Gastroesophageal sphincter (tissue), 4 donors: ENCODE measurements at regions not wholly inside any gene's neighbourhood (a gene's known extent, or its start where the extent isn't known, plus 50 kb on each side); places are given as distances from the start of the nearest gene placed in this dataset.

Experiments
- ATAC-seq: fragments of 150-250 bp; one replicate; pipeline ENCODE4 v1.9.1; 2016; ENCODE audit warnings: mild to moderate bottlenecking, moderate library complexity
- H3K27ac ChIP-seq, 4 donors: fragments of 200-600 bp; sonication (generic) in 3 of 4; 1 replicate in 3 of 4; 2 replicates in 1 of 4; pipeline ENCODE4 v1.5.1; 2016 to 2019
- H3K27me3 ChIP-seq: fragments of 200-600 bp; sonication (generic); one replicate; pipeline ENCODE4 v1.5.1; 2019
- H3K36me3 ChIP-seq, 2 donors: fragments of 200-600 bp; sonication (generic); one replicate each; pipeline ENCODE4 v1.5.1; 2019; ENCODE audit warnings: control low read depth in 1 of 2
- H3K4me1 ChIP-seq, 3 donors: fragments of 200-600 bp; sonication (generic); 1 replicate in 2 of 3; 2 replicates in 1 of 3; pipeline ENCODE4 v1.5.1; 2016 to 2019; ENCODE audit warnings: control low read depth in 2 of 3
- H3K4me3 ChIP-seq, 2 donors: fragments of 200-600 bp; sonication (generic); one replicate each; pipeline ENCODE4 v1.5.1; 2019; ENCODE audit warnings: mild to moderate bottlenecking in 1 of 2, moderate library complexity in 1 of 2
- H3K9me3 ChIP-seq, 3 donors: fragments of 200-600 bp; sonication (generic); one replicate each; pipeline ENCODE4 v1.5.1; 2017 to 2019; ENCODE audit warnings: control low read depth in 2 of 3
- EP300 ChIP-seq: sonication (generic); formaldehyde crosslinking; IDR thresholded peaks from one replicate; pipeline ENCODE4 v1.6.1; 2017; ENCODE audit warnings: antibody characterized with exemption, mild to moderate bottlenecking
- POLR2A ChIP-seq, 2 donors: fragments of 450-650 bp; IDR thresholded peaks; one replicate each; pipeline ENCODE4 v1.6.1; 2017; ENCODE audit warnings: antibody characterized with exemption in 2 of 2, mild to moderate bottlenecking in 2 of 2, moderate library complexity in 1 of 2
- POLR2AphosphoS5 ChIP-seq: sonication (generic); formaldehyde crosslinking; IDR thresholded peaks from one replicate; pipeline ENCODE4 v1.6.1; 2017; ENCODE audit warnings: antibody characterized with exemption
- WGBS, 2 donors: methylation state at CpG; one replicate each; pipeline ENCODE4 v1.1.5; 2018; ENCODE audit warnings: low coverage in 1 of 2; 5-methylcytosine and 5-hydroxymethylcytosine counted together
- TF ChIP-seq, protein P1 (sequence below), 4 experiments: fragments of 200-600 bp in 2 of 4; fragments of 450-650 bp in 2 of 4; sonication (generic) in 1 of 4; IDR thresholded peaks; one replicate each; pipeline ENCODE4 v1.5.1; 2017 to 2019; ENCODE audit warnings: antibody characterized with exemption in 4 of 4, mild to moderate bottlenecking in 2 of 4, moderate library complexity in 2 of 4

DNA sequence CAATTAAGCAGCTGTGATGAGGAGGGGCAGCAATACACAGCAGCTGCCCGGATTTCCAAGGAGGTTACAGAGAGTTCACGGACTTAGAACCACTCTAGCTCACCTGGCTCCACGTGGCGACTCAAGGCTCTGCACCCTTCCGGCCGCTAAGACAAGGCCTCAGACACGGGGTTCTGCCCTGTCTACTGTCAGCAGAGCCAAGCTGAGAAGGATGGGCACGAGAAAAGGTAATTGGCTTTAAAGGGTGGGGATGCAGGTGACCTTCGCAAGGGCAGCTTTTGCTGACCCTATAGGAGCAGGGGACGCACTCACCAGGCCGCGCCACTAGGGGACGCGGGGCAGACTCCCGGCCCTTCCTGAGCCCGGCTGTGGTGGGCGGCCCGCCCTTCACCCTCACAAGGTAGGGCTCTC lies 152.4 kb downstream of the KIF20B start:
- Histone ChIP-seq H3K4me3 (no peak overlapping the region), H3K27me3 (no peaks in the 10 kb centered on the region), H3K4me1 (no peaks in the 10 kb centered on the region), H3K9me3 (no peaks in the 10 kb centered on the region), H3K27ac (no peak overlapping the region), H3K36me3 (no peaks in the 10 kb centered on the region)
- TF ChIP-seq, protein P1, sequence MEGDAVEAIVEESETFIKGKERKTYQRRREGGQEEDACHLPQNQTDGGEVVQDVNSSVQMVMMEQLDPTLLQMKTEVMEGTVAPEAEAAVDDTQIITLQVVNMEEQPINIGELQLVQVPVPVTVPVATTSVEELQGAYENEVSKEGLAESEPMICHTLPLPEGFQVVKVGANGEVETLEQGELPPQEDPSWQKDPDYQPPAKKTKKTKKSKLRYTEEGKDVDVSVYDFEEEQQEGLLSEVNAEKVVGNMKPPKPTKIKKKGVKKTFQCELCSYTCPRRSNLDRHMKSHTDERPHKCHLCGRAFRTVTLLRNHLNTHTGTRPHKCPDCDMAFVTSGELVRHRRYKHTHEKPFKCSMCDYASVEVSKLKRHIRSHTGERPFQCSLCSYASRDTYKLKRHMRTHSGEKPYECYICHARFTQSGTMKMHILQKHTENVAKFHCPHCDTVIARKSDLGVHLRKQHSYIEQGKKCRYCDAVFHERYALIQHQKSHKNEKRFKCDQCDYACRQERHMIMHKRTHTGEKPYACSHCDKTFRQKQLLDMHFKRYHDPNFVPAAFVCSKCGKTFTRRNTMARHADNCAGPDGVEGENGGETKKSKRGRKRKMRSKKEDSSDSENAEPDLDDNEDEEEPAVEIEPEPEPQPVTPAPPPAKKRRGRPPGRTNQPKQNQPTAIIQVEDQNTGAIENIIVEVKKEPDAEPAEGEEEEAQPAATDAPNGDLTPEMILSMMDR (IDR thresholded peaks at IDR 0.05) = no peak
- no peak for TF ChIP-seq EP300
- TF ChIP-seq POLR2AphosphoS5 = no peak
- no peak for TF ChIP-seq POLR2A (IDR thresholded peaks at IDR 0.05)
- ATAC-seq = no peak
- WGBS, 2 donors = 73 to 77% methylated on average over 9 of the region's 18 CpGs

DNA sequence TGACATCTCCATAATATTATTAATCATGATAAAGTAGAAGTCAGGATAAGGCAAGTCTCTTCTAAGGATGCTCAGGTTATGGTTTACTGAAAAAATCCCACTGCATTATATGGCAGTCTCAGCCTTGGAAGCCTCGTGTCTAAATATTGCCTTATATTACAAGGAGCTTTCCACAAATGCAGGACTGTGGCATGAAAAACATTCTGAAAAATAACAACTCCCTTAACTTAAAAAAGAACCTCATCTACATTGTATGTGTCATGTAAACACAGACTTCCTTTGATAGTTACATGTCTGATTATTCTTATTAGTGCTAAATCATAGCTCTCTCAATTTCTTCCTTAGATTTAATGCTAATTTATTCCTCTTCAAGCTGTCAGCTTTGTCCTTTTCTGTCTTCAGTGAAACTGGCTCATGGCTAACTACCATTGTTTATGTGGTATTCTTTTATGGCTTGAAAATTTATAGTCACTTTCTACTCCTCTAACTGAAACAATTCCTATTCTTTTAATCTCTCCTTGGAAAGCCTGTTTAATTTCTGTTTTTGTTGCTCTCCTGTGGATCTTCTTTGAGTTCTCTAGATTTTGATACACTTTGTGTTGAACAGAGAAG lies 156.1 kb downstream of the KIF20B start:
- WGBS, 2 donors = 10 to 30% methylated on average over 1 of the region's 1 CpG
- H3K4me3 ChIP-seq = no peak overlapping the region
- no peaks in the 10 kb centered on the region for H3K27me3 ChIP-seq
- no peaks in the 10 kb centered on the region for H3K36me3 ChIP-seq
- H3K4me1 ChIP-seq = no peaks in the 10 kb centered on the region
- TF ChIP-seq POLR2A (IDR thresholded peaks at IDR 0.05) (no peak), POLR2AphosphoS5 (no peak), EP300 (no peak)
- TF ChIP-seq, protein P1 (IDR thresholded peaks at IDR 0.05) = no peak
- ATAC-seq = no peak
- no peaks in the 10 kb centered on the region for H3K9me3 ChIP-seq
- no peak overlapping the region for H3K27ac ChIP-seq

DNA sequence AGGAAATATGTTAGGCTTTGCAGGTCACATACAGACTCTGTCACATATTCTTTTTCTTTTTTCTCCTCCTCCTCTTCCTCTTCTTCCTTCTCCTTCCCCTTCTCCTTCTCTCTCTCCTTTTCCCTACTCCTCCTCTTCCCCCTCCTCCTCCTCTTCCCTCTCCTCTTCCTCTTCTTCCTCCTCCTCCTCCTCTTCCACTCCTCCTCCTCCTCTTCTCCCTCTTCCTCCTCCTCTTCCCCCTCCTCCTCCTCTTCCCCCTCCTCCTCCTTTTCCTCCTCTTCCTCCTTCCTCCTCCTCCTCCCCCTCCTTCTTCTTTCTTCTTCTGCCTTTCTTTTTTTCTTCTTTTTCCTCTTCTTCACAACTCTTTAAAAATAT lies 159.8 kb downstream of the KIF20B start:
- TF ChIP-seq POLR2AphosphoS5 = no peak
- TF ChIP-seq, protein P1 (IDR thresholded peaks at IDR 0.05) = no peak
- no peak for TF ChIP-seq EP300
- TF ChIP-seq POLR2A (IDR thresholded peaks at IDR 0.05) = no peak
- H3K4me3 ChIP-seq = no peak overlapping the region
- no peaks in the 10 kb centered on the region for H3K27me3 ChIP-seq
- no peak overlapping the region for H3K27ac ChIP-seq
- no peaks in the 10 kb centered on the region for H3K4me1 ChIP-seq
- no peak for ATAC-seq
- H3K9me3 ChIP-seq = no peaks in the 10 kb centered on the region
- no peaks in the 10 kb centered on the region for H3K36me3 ChIP-seq

DNA sequence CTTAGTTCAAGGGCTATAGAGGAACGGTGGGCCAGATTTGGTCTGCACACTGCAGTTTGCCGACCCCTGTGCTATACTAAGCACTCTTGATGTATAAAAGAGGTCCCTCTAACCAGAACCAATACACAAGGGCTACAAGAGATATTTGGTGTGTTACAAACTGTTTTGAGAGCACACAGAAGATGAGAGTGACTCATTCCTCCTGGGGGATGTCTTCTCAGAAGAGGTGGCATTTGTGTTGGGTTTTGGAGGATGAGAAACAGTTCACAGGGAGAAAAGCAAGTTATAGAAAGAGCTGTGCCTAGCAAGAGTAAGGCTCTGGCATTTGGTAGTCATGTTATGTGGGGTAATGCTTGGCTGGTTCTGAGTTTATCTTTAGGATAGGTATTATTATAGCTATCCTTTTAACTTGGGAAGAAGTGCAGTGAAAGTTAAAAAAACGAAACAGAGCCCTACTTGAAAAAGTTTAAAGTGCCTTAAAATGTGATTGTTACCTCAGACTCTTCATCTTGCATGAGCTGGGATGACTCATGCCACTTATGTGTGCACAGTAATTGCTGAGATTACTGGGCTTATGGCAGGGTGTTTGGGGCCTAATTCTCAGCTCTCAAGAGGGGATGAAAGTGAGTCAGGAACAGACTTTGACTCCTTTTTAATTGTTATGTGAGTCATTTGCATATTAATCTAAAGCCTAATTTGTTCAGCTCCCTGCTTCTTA lies 160.4 kb downstream of the KIF20B start:
- TF ChIP-seq POLR2AphosphoS5 = no peak
- no peak for TF ChIP-seq EP300
- TF ChIP-seq POLR2A (IDR thresholded peaks at IDR 0.05) = no peak
- TF ChIP-seq, protein P1 (IDR thresholded peaks at IDR 0.05) = no peak
- WGBS, 2 donors = 67 to 80% methylated on average over 3 of the region's 3 CpGs
- no peak for ATAC-seq

DNA sequence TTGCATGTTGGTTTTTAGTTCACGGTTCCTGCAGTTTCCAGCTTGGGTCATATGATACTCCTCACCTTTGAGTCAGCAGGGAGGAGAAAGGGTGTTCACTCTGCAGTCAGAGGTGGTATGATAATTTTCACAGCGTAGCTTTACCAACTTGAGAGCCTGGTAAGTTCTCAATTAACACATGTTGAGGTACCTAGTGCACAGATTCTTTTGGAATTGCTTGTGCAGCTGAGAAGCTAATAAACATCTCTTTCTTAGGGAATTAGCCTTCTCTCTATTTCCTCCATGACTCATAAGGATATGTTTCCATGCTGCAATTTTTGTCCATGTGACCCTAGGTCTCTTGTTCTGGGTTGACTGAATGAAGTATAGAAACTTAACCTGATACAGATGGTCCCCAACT lies 166.6 kb downstream of the KIF20B start:
- Histone ChIP-seq H3K27me3 (no peaks in the 10 kb centered on the region), H3K9me3 (no peaks in the 10 kb centered on the region), H3K4me3 (no peak overlapping the region), H3K36me3 (no peaks in the 10 kb centered on the region), H3K27ac (no peak overlapping the region), H3K4me1 (no peaks in the 10 kb centered on the region)
- WGBS, 2 donors = 75% methylated on average over 2 of the region's 2 CpGs
- ATAC-seq = no peak
- no peak for TF ChIP-seq POLR2A (IDR thresholded peaks at IDR 0.05)
- TF ChIP-seq, protein P1 (IDR thresholded peaks at IDR 0.05) = no peak
- TF ChIP-seq EP300 = no peak
- TF ChIP-seq POLR2AphosphoS5 = no peak

More for the DNA sequence above, 160.4 kb downstream of the KIF20B start:
- Histone ChIP-seq H3K4me3 (no peak overlapping the region), H3K36me3 (no peaks in the 10 kb centered on the region), H3K27ac (no peak overlapping the region), H3K9me3 (no peaks in the 10 kb centered on the region), H3K27me3 (no peaks in the 10 kb centered on the region), H3K4me1 (no peaks in the 10 kb centered on the region)
